PC-3 (cell line): ENCODE measurements at regions not wholly inside any gene's neighbourhood (a gene's known extent, or its start where the extent isn't known, plus 50 kb on each side); places are given as distances from the start of the nearest gene placed in this dataset.

ENCODE experiments used
- ATAC-seq: fragments of 200-7000 bp; cut with Tn5 transposase; 2 replicates; pipeline ENCODE4 v1.9.1; 2020; ENCODE audit warnings: mild to moderate bottlenecking, moderate library complexity
- BruUV-seq: library from RNA; stranded (reverse); fragments of 400-500 nt; replicated peaks from 2 replicates; lab custom pipeline; 2021; lab: Mats Ljungman, UMichigan
- CTCF ChIA-PET: fragments of 300-600 bp; sonication (Branson Sonifier 250); formaldehyde crosslinking; loops from one replicate; lab custom pipeline; 2022; ENCODE audit warnings: antibody characterized with exemption; lab: Charles Lee
- POLR2A ChIA-PET: fragments of 300-600 bp; sonication (Branson Sonifier 250); formaldehyde crosslinking; loops from one replicate; lab custom pipeline; 2022; ENCODE audit warnings: antibody characterized with exemption; ENCODE audit not compliant: unreplicated experiment; lab: Charles Lee
- DNase-seq: peaks from one replicate; pipeline ENCODE4 v3.0.0-alpha.2; 2015
- H2AFZ ChIP-seq: fragments of 300-600 bp; sonication (generic); 2 replicates; pipeline ENCODE4 v1.6.0; 2016; ENCODE audit warnings: antibody characterized with exemption, low read length
- H3F3A ChIP-seq: fragments of 300-600 bp; sonication (generic); one replicate; pipeline ENCODE4 v1.6.0; 2017; ENCODE audit warnings: antibody characterized with exemption, low read length, control low read depth, mild to moderate bottlenecking; ENCODE audit not compliant: unreplicated experiment
- H3K27ac ChIP-seq: fragments of 300-600 bp; sonication (generic); 2 replicates; pipeline ENCODE4 v1.5.1; 2016; ENCODE audit warnings: mild to moderate bottlenecking, low read length
- H3K27me3 ChIP-seq: fragments of 300-600 bp; sonication (generic); 2 replicates; pipeline ENCODE4 v1.6.1; 2016; ENCODE audit warnings: low read length, mixed read lengths
- H3K36me3 ChIP-seq: fragments of 300-600 bp; sonication (generic); 2 replicates; pipeline ENCODE4 v1.6.1; 2016; ENCODE audit warnings: low read depth, mixed run types, low read length, mixed read lengths
- H3K4me1 ChIP-seq: fragments of 300-600 bp; sonication (generic); 2 replicates; pipeline ENCODE4 v1.5.1; 2016; ENCODE audit warnings: low read length; ENCODE audit not compliant: insufficient read depth
- H3K4me2 ChIP-seq: fragments of 300-600 bp; sonication (generic); 2 replicates; pipeline ENCODE4 v1.6.0; 2016; ENCODE audit warnings: low read length
- H3K4me3 ChIP-seq: fragments of 300-600 bp; sonication (generic); 2 replicates; pipeline ENCODE4 v1.5.1; 2016; ENCODE audit warnings: mild to moderate bottlenecking, low read length, mixed read lengths
- H3K79me2 ChIP-seq: fragments of 300-600 bp; sonication (generic); 2 replicates; pipeline ENCODE4 v1.6.1; 2017; ENCODE audit warnings: low read length, mixed read lengths
- H3K9ac ChIP-seq: fragments of 300-600 bp; sonication (generic); 2 replicates; pipeline ENCODE4 v1.6.0; 2016; ENCODE audit warnings: mild to moderate bottlenecking, low read length
- H3K9me2 ChIP-seq: fragments of 300-600 bp; sonication (generic); replicated peaks from 2 replicates; pipeline ENCODE4 v1.6.1; 2016; ENCODE audit warnings: mixed run types, low read length, mixed read lengths
- H3K9me3 ChIP-seq: fragments of 300-600 bp; sonication (generic); 2 replicates; pipeline ENCODE4 v1.6.1; 2016; ENCODE audit warnings: low read length, mixed read lengths
- H4K20me1 ChIP-seq: fragments of 300-600 bp; sonication (generic); 2 replicates; pipeline ENCODE4 v1.6.1; 2016; ENCODE audit warnings: low read length, mixed read lengths
- CTCF ChIP-seq: fragments of 300-600 bp; sonication (generic); conservative IDR thresholded peaks from 2 replicates; pipeline ENCODE4 v1.5.1; 2017; ENCODE audit warnings: antibody characterized with exemption, low read depth, mild to moderate bottlenecking, low read length
- EZH2 ChIP-seq: fragments of 300-600 bp; sonication (generic); IDR thresholded peaks from one replicate; pipeline ENCODE4 v1.6.1; 2017; ENCODE audit warnings: antibody characterized with exemption, mild to moderate bottlenecking, low read length; ENCODE audit not compliant: unreplicated experiment
- EZH2phosphoT487 ChIP-seq: fragments of 300-600 bp; sonication (generic); IDR thresholded peaks from 2 replicates; pipeline ENCODE4 v1.6.1; 2018; ENCODE audit warnings: mild to moderate bottlenecking, antibody characterized with exemption, low read length, borderline replicate concordance
- intact Hi-C: fragments of 100-400 bp; cut with micrococcal nuclease; formaldehyde crosslinking; loops from 2 replicates; pipeline ENCODE4 v1.9.0; 2023

- no peaks in the 10 kb centered on the region for H3K4me1 ChIP-seq
- H3K4me2 ChIP-seq, result no peak overlapping the region
- no peak overlapping the region for H2AFZ ChIP-seq
- no peak overlapping the region for H3K4me3 ChIP-seq
- H3K36me3 ChIP-seq, result no peaks in the 10 kb centered on the region
- CTCF ChIA-PET, result no interaction called here
- no peaks in the 10 kb centered on the region for H3K9me2 ChIP-seq
- no TSS peak for BruUV-seq
- DNase-seq (no peak), ATAC-seq (no peak)
- no peaks in the 10 kb centered on the region for H3K79me2 ChIP-seq
- intact Hi-C loops, result no loop called here
- no peak for TF ChIP-seq EZH2phosphoT487
- TF ChIP-seq CTCF, result no peak
- TF ChIP-seq EZH2, result no peak
- H4K20me1 ChIP-seq, result no peaks in the 10 kb centered on the region
- no peaks in the 10 kb centered on the region for H3F3A ChIP-seq
- peaks cover 40% of the 10 kb centered on the region for H3K27me3 ChIP-seq
- H3K9me3 ChIP-seq, result no peaks in the 10 kb centered on the region
- no peak overlapping the region for H3K9ac ChIP-seq
- POLR2A ChIA-PET, result no interaction called here
- no peak overlapping the region for H3K27ac ChIP-seq
Measured at GRCh38 chr3:152629363-152630122, 205.4 kb upstream of the P2RY1 start.

DNA sequence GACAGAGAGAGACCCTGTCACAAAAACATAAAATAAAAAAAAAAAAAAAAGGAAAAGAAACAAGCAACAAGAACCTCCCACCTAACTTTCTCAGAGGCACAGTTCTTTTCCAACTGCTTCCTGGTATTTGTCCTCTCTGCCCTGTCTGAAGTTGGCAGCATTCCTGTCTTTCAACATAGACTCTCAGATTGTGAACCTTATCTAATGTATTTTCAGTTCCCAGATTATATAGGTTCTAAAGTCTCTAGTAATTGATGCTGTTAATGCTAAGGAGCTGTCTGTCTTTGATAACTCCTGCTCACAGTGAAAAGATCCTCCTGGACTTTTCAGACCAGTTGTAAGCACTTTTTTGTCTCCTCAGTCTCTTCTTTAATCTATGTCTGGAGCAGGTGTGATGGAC is 199.5 kb upstream of the P2RY1 start:
- CTCF ChIA-PET, result no interaction called here
- POLR2A ChIA-PET, result no interaction called here
- no peak for DNase-seq

More for the DNA sequence above, 199.5 kb upstream of the P2RY1 start:
- Histone ChIP-seq H3K9ac (no peak overlapping the region), H3K27ac (no peak overlapping the region), H3K79me2 (no peaks in the 10 kb centered on the region), H3K4me3 (no peak overlapping the region), H3K36me3 (no peaks in the 10 kb centered on the region), H2AFZ (no peak overlapping the region), H3K27me3 (peaks cover 47% of the 10 kb centered on the region), H3K9me2 (no peaks in the 10 kb centered on the region), H3K9me3 (no peaks in the 10 kb centered on the region), H3K4me1 (no peaks in the 10 kb centered on the region), H3K4me2 (no peak overlapping the region), H3F3A (no peaks in the 10 kb centered on the region), H4K20me1 (no peaks in the 10 kb centered on the region)
- no TSS peak for BruUV-seq
- no peak for ATAC-seq
- TF ChIP-seq CTCF (no peak), EZH2 (no peak), EZH2phosphoT487 (no peak)
- intact Hi-C loops, result no loop called here
